GM19043 (cell line): ENCODE measurements at regions not wholly inside any gene's neighbourhood (a gene's known extent, or its start where the extent isn't known, plus 50 kb on each side); places are given as distances from the start of the nearest gene placed in this dataset.
"Not testable (repeated sequence)": the region's sequence is repeated elsewhere in the genome, so short reads cannot be mapped to it uniquely, and the experiment has no call there.

Source experiments
- ATAC-seq: cut with Tn5 transposase; IDR thresholded peaks from one replicate; pipeline ENCODE4 v1.9.1; 2021; ENCODE audit warnings: low read depth; ENCODE audit not compliant: unreplicated experiment

GRCh38 chr4:57220172-57220571, 110.0 kb upstream of the IGFBP7 start:
- no peak for ATAC-seq

GRCh38 chr4:57219431-57219830, 109.2 kb upstream of the IGFBP7 start:
- no peak for ATAC-seq

- ATAC-seq = no peak
Observed at GRCh38 chr4:57214654-57215411, 104.6 kb upstream of the IGFBP7 start.

- no peak for ATAC-seq
Observed at GRCh38 chr4:57211131-57211530, 100.9 kb upstream of the IGFBP7 start.

GRCh38 chr4:57206172-57206571, 96.0 kb upstream of the IGFBP7 start:
- no peak for ATAC-seq

GRCh38 chr4:57205580-57205979, 95.4 kb upstream of the IGFBP7 start:
- no peak for ATAC-seq

GRCh38 chr4:57200799-57201327, 90.7 kb upstream of the IGFBP7 start:
- no peak for ATAC-seq

GRCh38 chr4:57199267-57199666, 89.1 kb upstream of the IGFBP7 start:
- ATAC-seq = no peak

- no peak for ATAC-seq
Observed at GRCh38 chr4:57195622-57196021, 85.4 kb upstream of the IGFBP7 start.

GRCh38 chr4:57194068-57194611, 84.0 kb upstream of the IGFBP7 start:
- ATAC-seq = no peak

GRCh38 chr4:57193209-57193810, 83.1 kb upstream of the IGFBP7 start:
- ATAC-seq = no peak

- no peak for ATAC-seq
Observed at GRCh38 chr4:57191523-57192034, 81.4 kb upstream of the IGFBP7 start.

- ATAC-seq = no peak
Observed at GRCh38 chr4:57190601-57191481, 80.7 kb upstream of the IGFBP7 start.

- no peak for ATAC-seq
Observed at GRCh38 chr4:57187246-57187645, 77.1 kb upstream of the IGFBP7 start.

- no peak for ATAC-seq
Observed at GRCh38 chr4:57184378-57185029, 74.3 kb upstream of the IGFBP7 start.

GRCh38 chr4:57182132-57182874, 72.1 kb upstream of the IGFBP7 start:
- no peak for ATAC-seq

- not testable (repeated sequence) for ATAC-seq
Observed at GRCh38 chr4:57173136-57173535, 63.0 kb upstream of the IGFBP7 start.

- no peak for ATAC-seq
Observed at GRCh38 chr4:57172065-57172464, 61.9 kb upstream of the IGFBP7 start.

GRCh38 chr4:57168982-57169381, 58.8 kb upstream of the IGFBP7 start:
- no peak for ATAC-seq
